B cell (primary cell): ENCODE measurements at regions not wholly inside any gene's neighbourhood (a gene's known extent, or its start where the extent isn't known, plus 50 kb on each side); places are given as distances from the start of the nearest gene placed in this dataset.
"Not testable (repeated sequence)": the region's sequence is repeated elsewhere in the genome, so short reads cannot be mapped to it uniquely, and the experiment has no call there.

Source experiments
- ATAC-seq: fragments of 200-7000 bp; cut with Tn5 transposase; one replicate; pipeline ENCODE4 v1.10.0; 2021; ENCODE audit warnings: low read depth, mild to moderate bottlenecking, moderate number of reproducible peaks, moderate library complexity
- CTCF ChIA-PET: fragments of 350-600 bp; sonication (Branson Sonifier 250); formaldehyde crosslinking; loops from one replicate; lab custom pipeline; 2021; ENCODE audit warnings: antibody characterized with exemption, inconsistent platforms; lab: Charles Lee
- POLR2A ChIA-PET: fragments of 350-600 bp; sonication (Branson Sonifier 250); formaldehyde crosslinking; loops from one replicate; lab custom pipeline; 2021; ENCODE audit warnings: antibody characterized with exemption; lab: Charles Lee
- DNase-seq: peaks from one replicate; pipeline ENCODE4 v3.0.0; 2013
- H2AFZ ChIP-seq: 2 replicates; pipeline ENCODE4 v1.6.1; 2012; ENCODE audit warnings: mild to moderate bottlenecking, low read depth, low read length; ENCODE audit not compliant: insufficient read depth, poor library complexity, severe bottlenecking
- H3K27ac ChIP-seq, 2 donors: 1 replicate in 1 of 2; 2 replicates in 1 of 2; pipeline ENCODE4 v1.5.1; 2012 to 2013; ENCODE audit warnings: low read length in 2 of 2, mild to moderate bottlenecking in 2 of 2, moderate library complexity in 1 of 2
- H3K27me3 ChIP-seq, 4 experiments: fragments of 200-600 bp in 1 of 4; sonication (generic) in 1 of 4; replicated peaks in 1 of 4; 1 replicate in 2 of 4; 2 replicates in 2 of 4; pipeline versions ENCODE4 v1.6.1 to v1.7.0; 2013 to 2016; ENCODE audit warnings: low read length in 3 of 4, mild to moderate bottlenecking in 2 of 4, mixed read lengths in 1 of 4, moderate library complexity in 1 of 4; ENCODE audit not compliant: insufficient read depth in 4 of 4, control insufficient read depth in 3 of 4; ENCODE audit errors: control extremely low read depth in 1 of 4
- H3K36me3 ChIP-seq, 2 experiments: replicated peaks in 1 of 2; 1 replicate in 1 of 2; 2 replicates in 1 of 2; pipeline versions ENCODE4 v1.6.1 to v1.7.1; 2013; ENCODE audit warnings: low read length in 1 of 2; ENCODE audit not compliant: insufficient read depth in 2 of 2, control insufficient read depth in 1 of 2; ENCODE audit errors: control extremely low read depth in 1 of 2, extremely low read depth in 1 of 2
- H3K4me1 ChIP-seq, 2 donors: fragments of 200-600 bp in 1 of 2; sonication (generic) in 1 of 2; 1 replicate in 1 of 2; 2 replicates in 1 of 2; pipeline versions ENCODE4 v1.5.1 to v1.6.1; 2013 to 2017; ENCODE audit warnings: low read length in 2 of 2; ENCODE audit not compliant: control insufficient read depth in 2 of 2, insufficient read depth in 2 of 2
- H3K4me2 ChIP-seq: replicated peaks from 2 replicates; pipeline ENCODE3; 2012; ENCODE audit warnings: mild to moderate bottlenecking, low read depth, low read length; ENCODE audit not compliant: poor library complexity, severe bottlenecking
- H3K4me3 ChIP-seq, 5 experiments: fragments of 200-600 bp in 1 of 5; sonication (generic) in 1 of 5; 1 replicate in 3 of 5; 2 replicates in 2 of 5; pipeline versions ENCODE4 v1.5.1 to v1.7.0; 2011 to 2016; ENCODE audit warnings: low read length in 4 of 5, mild to moderate bottlenecking in 4 of 5, low read depth in 2 of 5, control low read depth in 1 of 5, moderate library complexity in 1 of 5; ENCODE audit not compliant: insufficient read depth in 1 of 5; ENCODE audit errors: control extremely low read depth in 1 of 5, extremely low read depth in 1 of 5
- H3K79me2 ChIP-seq: fragments of 200-600 bp; sonication (generic); one replicate; pipeline ENCODE4 v1.6.0; 2016; ENCODE audit warnings: low read length; ENCODE audit not compliant: control insufficient read depth, insufficient read depth
- H3K9ac ChIP-seq: fragments of 200-600 bp; sonication (generic); 2 replicates; pipeline ENCODE4 v1.6.1; 2017; ENCODE audit warnings: mild to moderate bottlenecking, low read length, moderate library complexity
- H3K9me3 ChIP-seq, 3 donors: one replicate each; pipeline versions ENCODE4 v1.6.1 to v1.7.1; 2013; ENCODE audit warnings: low read length in 2 of 3; ENCODE audit not compliant: control insufficient read depth in 2 of 3, insufficient read depth in 1 of 3; ENCODE audit errors: control extremely low read depth in 1 of 3
- H4K20me1 ChIP-seq: 2 replicates; pipeline ENCODE4 v1.6.0; 2012; ENCODE audit warnings: mild to moderate bottlenecking, low read length; ENCODE audit not compliant: insufficient read depth, control insufficient read depth, poor library complexity, severe bottlenecking
- H3K27ac Mint-ChIP-seq: one replicate; pipeline ENCODE4 v1.8.0; 2021; ENCODE audit warnings: mixed read lengths
- H3K27me3 Mint-ChIP-seq: one replicate; pipeline ENCODE4 v1.8.0; 2021; ENCODE audit warnings: mixed read lengths
- H3K4me1 Mint-ChIP-seq: one replicate; pipeline ENCODE4 v1.8.0; 2021; ENCODE audit warnings: mixed read lengths
- H3K4me3 Mint-ChIP-seq: one replicate; pipeline ENCODE4 v1.8.0; 2021; ENCODE audit warnings: mixed read lengths
- H3K9me3 Mint-ChIP-seq: one replicate; pipeline ENCODE4 v1.8.0; 2022; ENCODE audit warnings: mixed read lengths; ENCODE audit not compliant: insufficient read depth
- CTCF ChIP-seq: fragments of 200-600 bp; IDR thresholded peaks from one replicate; pipeline ENCODE4 v1.8.0; 2022; ENCODE audit warnings: antibody characterized with exemption, mild to moderate bottlenecking
- EZH2 ChIP-seq: IDR thresholded peaks from 2 replicates; pipeline ENCODE4 v1.6.1; 2012; ENCODE audit warnings: borderline replicate concordance, low read depth, mild to moderate bottlenecking, moderate library complexity, low read length; ENCODE audit not compliant: insufficient read depth, poor library complexity, severe bottlenecking
- WGBS: methylation state at CpG from one replicate; pipeline ENCODE4 v1.1.5; 2013; ENCODE audit warnings: missing lambda C conversion rate; ENCODE audit not compliant: insufficient coverage; 5-methylcytosine and 5-hydroxymethylcytosine counted together
- intact Hi-C: fragments of 100-400 bp; cut with micrococcal nuclease; formaldehyde crosslinking; loops from one replicate; pipeline ENCODE4 v1.10.0; 2022

GRCh38 chr20:19138758-19139157, 73.7 kb upstream of the SLC24A3 start:
- Histone ChIP-seq H3K9me3 (peaks cover 0 to 15% (median 0%) of the 10 kb centered on the region in 3 donors), H4K20me1 (no peaks in the 10 kb centered on the region), H3K4me2 (no peak overlapping the region), H3K9ac (no peak overlapping the region), H2AFZ (no peak overlapping the region), H3K79me2 (no peaks in the 10 kb centered on the region), H3K4me1 (no peaks in the 10 kb centered on the region), H3K27ac (no peak overlapping the region), H3K36me3 (no peaks in the 10 kb centered on the region), H3K4me3 (no peak overlapping the region), H3K27me3 (no peaks in the 10 kb centered on the region)
- 80% methylated on average over 1 of the region's 1 CpG for WGBS
- intact Hi-C loops: no loop called here
- ATAC-seq: no peak
- TF ChIP-seq EZH2 (no peak), CTCF (no peak)
- no peaks in the 10 kb centered on the region for H3K4me1 Mint-ChIP-seq
- ChIA-PET CTCF (no interaction called here), POLR2A (no interaction called here)
- H3K27me3 Mint-ChIP-seq: peaks cover 3% of the 10 kb centered on the region
- H3K27ac Mint-ChIP-seq: no peak overlapping the region
- H3K4me3 Mint-ChIP-seq: no peak overlapping the region
- H3K9me3 Mint-ChIP-seq: peaks cover 7% of the 10 kb centered on the region
- DNase-seq: no peak

- ATAC-seq, H3K27ac Mint-ChIP-seq, H3K27ac ChIP-seq, H3K9me3 Mint-ChIP-seq, intact Hi-C loops, CTCF ChIA-PET, POLR2A ChIA-PET, H3K4me3 Mint-ChIP-seq, H3K4me1 ChIP-seq, H3K4me2 ChIP-seq, H3K79me2 ChIP-seq, H3K4me1 Mint-ChIP-seq, DNase-seq, H3K4me3 ChIP-seq, H3K9ac ChIP-seq, H3K36me3 ChIP-seq, H2AFZ ChIP-seq, H4K20me1 ChIP-seq, H3K27me3 ChIP-seq, H3K27me3 Mint-ChIP-seq: not testable (repeated sequence)
- peaks cover 0 to 11% (median 0%) of the 10 kb centered on the region in 3 donors for H3K9me3 ChIP-seq
- WGBS: 94% methylated on average over 2 of the region's 2 CpGs
Observed at GRCh38 chr20:19139584-19139983, 72.9 kb upstream of the SLC24A3 start.
